ENCODE measurements at regions not wholly inside any gene's neighbourhood (a gene's known extent, or its start where the extent isn't known, plus 50 kb on each side); places are given as distances from the start of the nearest gene placed in this dataset.

GRCh38 chr6:23316931-23317330 lies 747.6 kb downstream of the HDGFL1 start:
- H3K4me3 ChIP-seq = no peak overlapping the region
- H3K27ac ChIP-seq = no peak overlapping the region
- intact Hi-C loops (cut with DNase I) = no loop called here
- no peaks in the 10 kb centered on the region for H3K27me3 ChIP-seq
- no peaks in the 10 kb centered on the region for H3K36me3 ChIP-seq
- ATAC-seq (no peak), DNase-seq (no peak)
- no peaks in the 10 kb centered on the region for H3K4me1 ChIP-seq
- TF ChIP-seq CTCF (IDR thresholded peaks at IDR 0.05) (no peak), POLR2A (IDR thresholded peaks at IDR 0.05) (no peak)
- no peaks in the 10 kb centered on the region for H3K9me3 ChIP-seq
- WGBS, 4 donors = 56 to 69% (median 62%) methylated on average over 1 of the region's 1 CpG

DNA sequence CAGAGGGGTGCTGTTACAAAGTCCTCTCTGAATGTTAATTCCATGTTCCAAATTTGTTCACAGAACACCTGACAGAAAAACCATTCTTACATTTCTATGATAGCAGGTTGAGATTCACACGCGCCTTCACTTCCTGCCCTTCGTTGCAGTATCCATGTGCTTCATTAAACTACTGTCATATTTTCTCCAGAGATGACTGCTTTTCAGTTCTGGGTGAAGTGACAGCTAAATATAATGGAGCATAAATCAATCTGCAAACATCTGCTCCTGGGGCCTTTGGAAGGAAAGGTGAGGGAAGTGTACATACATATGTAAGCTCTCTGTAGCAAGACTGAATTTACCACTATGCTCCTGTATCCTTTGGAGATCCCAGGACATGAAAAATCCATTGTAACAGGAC lies 750.2 kb downstream of the HDGFL1 start:
- Histone ChIP-seq H3K27ac (no peak overlapping the region), H3K36me3 (no peaks in the 10 kb centered on the region), H3K4me1 (no peaks in the 10 kb centered on the region), H3K4me3 (no peak overlapping the region), H3K27me3 (no peaks in the 10 kb centered on the region), H3K9me3 (no peaks in the 10 kb centered on the region)
- WGBS, 4 donors = 72 to 80% (median 78%) methylated on average over 3 of the region's 3 CpGs
- no peak for TF ChIP-seq CTCF (IDR thresholded peaks at IDR 0.05)
- no peak for TF ChIP-seq POLR2A (IDR thresholded peaks at IDR 0.05)
- DNase-seq (no peak), ATAC-seq (no peak)
- intact Hi-C loops (cut with DNase I) = no loop called here

GRCh38 chr6:23320471-23321015 lies 751.2 kb downstream of the HDGFL1 start:
- Histone ChIP-seq H3K27ac (no peak overlapping the region), H3K27me3 (no peaks in the 10 kb centered on the region), H3K9me3 (no peaks in the 10 kb centered on the region), H3K4me1 (no peaks in the 10 kb centered on the region), H3K4me3 (no peak overlapping the region), H3K36me3 (no peaks in the 10 kb centered on the region)
- ATAC-seq (no peak), DNase-seq (no peak)
- TF ChIP-seq POLR2A (IDR thresholded peaks at IDR 0.05) (no peak), CTCF (IDR thresholded peaks at IDR 0.05) (no peak)
- WGBS, 4 donors = 90 to 96% (median 95%) methylated on average over 2 of the region's 2 CpGs
- intact Hi-C loops (cut with DNase I) = no loop called here

DNA sequence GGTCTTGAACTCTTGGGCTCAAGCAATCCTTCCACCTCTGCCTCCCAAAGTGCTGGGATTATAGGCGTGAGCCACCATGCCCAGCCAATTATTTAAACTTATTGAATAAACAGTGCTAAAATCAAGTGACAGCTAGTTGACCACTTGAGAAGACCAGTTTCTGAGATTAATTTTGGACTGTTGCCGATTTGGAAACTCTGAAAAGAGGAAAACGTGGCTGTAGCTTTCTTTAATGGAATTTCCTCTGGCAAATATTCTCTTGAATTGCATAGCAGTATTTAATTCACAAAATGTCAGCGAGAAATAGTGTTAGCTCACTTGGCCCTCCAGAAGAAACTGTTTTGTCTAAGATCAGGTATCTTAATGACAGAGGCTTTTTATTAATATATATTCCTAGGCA lies 754.5 kb downstream of the HDGFL1 start:
- H3K9me3 ChIP-seq = no peaks in the 10 kb centered on the region
- 56 to 63% (median 60%) methylated on average over 4 of the region's 4 CpGs for WGBS, 4 donors
- H3K4me1 ChIP-seq = no peaks in the 10 kb centered on the region
- no peaks in the 10 kb centered on the region for H3K36me3 ChIP-seq
- intact Hi-C loops (cut with DNase I) = no loop called here
- H3K27me3 ChIP-seq = no peaks in the 10 kb centered on the region
- H3K4me3 ChIP-seq = no peak overlapping the region
- DNase-seq (no peak), ATAC-seq (no peak)
- no peak overlapping the region for H3K27ac ChIP-seq
- TF ChIP-seq CTCF (IDR thresholded peaks at IDR 0.05) = no peak
- TF ChIP-seq POLR2A (IDR thresholded peaks at IDR 0.05) = no peak
